GM21723 (cell line): ENCODE measurements at regions not wholly inside any gene's neighbourhood (a gene's known extent, or its start where the extent isn't known, plus 50 kb on each side); places are given as distances from the start of the nearest gene placed in this dataset.
"Not testable (repeated sequence)": the region's sequence is repeated elsewhere in the genome, so short reads cannot be mapped to it uniquely, and the experiment has no call there.

ENCODE experiments used
- ATAC-seq: cut with Tn5 transposase; IDR thresholded peaks from one replicate; pipeline ENCODE4 v1.9.1; 2021; ENCODE audit warnings: mild to moderate bottlenecking, moderate library complexity; ENCODE audit not compliant: unreplicated experiment

DNA sequence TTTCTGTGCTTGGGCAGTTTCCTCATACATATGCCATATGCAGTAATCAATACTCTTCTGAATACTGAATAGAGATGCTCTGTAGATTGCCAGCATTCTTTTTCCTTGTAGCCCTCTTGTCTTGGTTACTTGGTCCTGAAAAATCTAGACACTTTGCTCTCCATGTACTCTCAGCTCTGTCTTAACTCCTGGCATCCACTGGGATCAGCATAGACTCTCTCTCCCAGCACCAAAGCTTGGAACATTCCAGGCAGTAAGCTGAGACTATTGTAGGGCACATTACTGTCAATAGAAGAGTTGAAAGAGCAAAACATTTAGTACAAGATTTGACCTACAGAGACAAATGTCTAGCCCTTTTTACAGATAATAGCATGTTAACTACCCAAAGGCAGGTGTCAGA lies 1100.3 kb downstream of the TBL1XR1 start:
- ATAC-seq, result no peak

GRCh38 chr3:176093892-176094291 lies 1103.4 kb downstream of the TBL1XR1 start:
- ATAC-seq, result not testable (repeated sequence)

DNA sequence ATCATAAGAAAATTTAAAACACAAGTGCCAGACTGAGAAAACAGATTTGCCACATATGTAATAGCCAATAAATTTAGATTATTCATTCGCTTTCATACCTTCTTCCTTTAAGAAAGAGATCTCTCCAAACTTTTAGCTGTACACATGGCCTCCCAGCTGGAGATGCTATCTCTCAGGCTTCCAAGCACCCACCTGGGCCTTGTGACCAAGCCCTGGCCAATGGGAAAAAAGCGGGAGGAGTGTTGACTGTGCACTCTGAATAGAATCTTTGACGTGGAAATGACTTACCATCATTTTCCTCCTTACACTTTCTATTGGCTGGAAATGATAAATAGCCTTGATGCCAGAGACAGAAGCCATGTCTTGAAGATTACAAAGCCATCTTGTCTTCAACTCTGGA lies 1106.6 kb downstream of the TBL1XR1 start:
- no peak for ATAC-seq

- no peak for ATAC-seq
Observed at GRCh38 chr3:176088962-176089383, 1108.3 kb downstream of the TBL1XR1 start.

DNA sequence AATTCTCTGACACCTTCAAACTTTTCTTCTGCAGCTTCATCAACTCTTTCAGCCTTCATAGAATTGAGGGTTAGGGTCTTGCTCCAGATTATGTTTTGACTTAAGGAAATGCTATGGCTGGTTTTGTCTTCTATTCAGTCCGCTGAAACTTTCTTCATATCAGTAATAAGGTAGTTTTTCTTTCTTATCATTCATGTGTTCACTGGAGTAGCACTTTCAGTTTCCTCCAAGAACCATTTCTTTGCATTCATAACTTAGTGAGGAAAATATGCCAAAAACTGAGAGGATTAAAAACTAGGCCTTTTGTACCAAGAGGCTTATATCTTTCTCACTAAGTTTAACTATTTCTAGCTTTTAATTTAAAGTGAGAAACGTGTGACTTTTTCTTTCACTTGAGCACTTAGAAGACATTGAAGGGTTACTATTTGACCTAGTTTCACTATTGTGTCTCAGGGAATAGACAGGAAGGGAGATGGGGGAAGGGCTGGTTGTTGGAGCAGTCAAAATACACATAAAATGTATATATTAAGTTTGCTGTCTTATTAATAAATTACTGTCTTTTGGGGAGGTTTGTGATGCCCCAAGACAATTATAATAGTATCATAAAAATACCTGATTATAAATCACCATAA lies 1110.1 kb downstream of the TBL1XR1 start:
- no peak for ATAC-seq

DNA sequence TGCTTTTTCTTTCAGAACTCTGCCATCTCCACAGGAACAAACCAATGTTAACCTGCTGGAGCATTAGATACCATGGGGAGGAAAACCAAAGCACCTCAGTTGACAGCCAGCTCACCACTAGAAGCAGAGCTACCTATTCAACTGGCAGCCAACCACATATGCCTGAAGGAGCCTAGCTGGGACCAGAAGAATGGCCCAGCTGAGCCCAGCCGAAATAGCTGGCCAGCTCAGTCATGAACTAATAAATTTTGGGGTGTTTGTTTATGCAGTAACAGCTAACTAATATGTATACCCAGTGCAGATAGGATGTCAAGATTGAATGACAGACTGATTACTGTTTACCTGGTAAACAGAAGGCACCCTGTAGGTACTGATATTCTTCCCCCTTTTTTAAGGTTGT lies 1117.5 kb downstream of the TBL1XR1 start:
- ATAC-seq, result no peak

DNA sequence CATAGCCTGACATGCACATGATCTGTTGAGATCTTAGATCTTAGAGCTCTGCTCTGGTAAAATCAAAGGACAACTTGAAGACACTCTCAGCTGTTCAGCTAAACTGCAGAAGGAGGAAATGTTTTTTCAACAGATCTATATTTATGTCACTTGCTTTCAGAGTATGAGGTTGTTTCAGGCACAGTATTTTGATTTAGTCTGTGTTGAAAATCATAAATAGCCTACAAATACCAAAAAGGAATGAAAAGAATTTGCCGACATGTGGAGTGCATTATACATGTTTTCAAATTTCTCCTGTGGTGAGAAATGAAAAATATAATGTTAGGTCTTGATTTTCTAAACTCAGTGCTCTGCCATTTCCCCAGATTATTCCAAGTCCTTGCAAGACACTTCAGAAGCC lies 1118.4 kb downstream of the TBL1XR1 start:
- ATAC-seq, result no peak

GRCh38 chr3:176075491-176075890 lies 1121.8 kb downstream of the TBL1XR1 start:
- ATAC-seq, result no peak

DNA sequence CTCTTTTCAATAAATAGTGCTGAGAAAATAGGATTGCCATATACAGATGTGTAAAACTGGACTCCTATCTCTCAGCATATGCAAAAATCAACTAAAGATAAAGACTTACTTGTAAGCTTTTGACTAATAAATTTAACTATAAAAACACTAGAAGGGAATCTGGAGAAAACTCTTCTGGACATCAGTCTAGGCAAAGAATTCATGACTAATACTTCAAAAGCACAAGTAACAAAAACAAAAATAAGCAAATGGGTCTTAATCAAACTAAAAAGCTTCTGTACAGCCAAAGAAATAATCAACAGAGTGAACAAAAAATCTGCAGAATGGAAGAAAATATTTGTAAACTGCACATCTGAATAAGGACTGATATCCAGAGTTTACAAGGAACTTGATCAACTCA lies 1122.2 kb downstream of the TBL1XR1 start:
- no peak for ATAC-seq

- no peak for ATAC-seq
Observed at GRCh38 chr3:176074096-176074495, 1123.2 kb downstream of the TBL1XR1 start.

GRCh38 chr3:176071943-176072342 lies 1125.3 kb downstream of the TBL1XR1 start:
- no peak for ATAC-seq

GRCh38 chr3:176068750-176069149 lies 1128.5 kb downstream of the TBL1XR1 start:
- no peak for ATAC-seq

- ATAC-seq, result no peak
Observed at GRCh38 chr3:176058856-176059255, 1138.4 kb downstream of the TBL1XR1 start.

DNA sequence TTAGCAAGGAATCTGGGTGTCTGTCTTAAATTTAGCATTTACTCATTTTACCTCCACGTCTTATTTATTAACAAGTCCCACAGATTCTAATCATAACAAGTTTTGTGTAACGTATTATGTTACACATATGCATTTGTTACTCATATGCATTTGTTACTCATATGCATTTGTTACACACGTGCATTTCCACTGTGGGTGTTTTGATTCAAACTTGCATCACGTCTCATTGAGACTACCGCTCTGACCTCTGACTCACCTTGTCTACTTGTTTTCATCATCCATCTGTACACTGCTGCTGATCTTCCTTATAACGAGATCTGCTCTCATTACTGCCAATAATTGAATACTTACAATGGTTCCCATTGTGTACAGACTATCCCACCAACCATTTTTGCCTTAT lies 1141.4 kb downstream of the TBL1XR1 start:
- ATAC-seq, result no peak

DNA sequence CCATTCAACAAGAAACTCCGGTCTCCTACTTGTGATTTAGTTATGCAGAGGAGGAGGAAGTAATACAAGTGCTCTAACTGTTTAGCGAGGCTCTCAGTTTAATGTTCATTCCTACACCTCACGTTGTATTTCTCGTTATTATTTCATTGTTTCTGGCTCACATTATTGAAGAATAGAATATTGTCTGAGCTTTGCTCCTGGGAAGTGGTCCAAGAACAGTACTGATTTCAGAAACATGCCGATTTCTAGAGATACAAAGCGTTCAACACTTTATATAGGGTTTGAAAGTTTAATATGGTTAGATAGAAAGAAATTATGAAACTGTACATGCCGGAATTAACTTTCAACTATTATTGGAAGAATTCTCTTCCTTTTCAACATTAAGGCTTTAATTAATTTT lies 1145.5 kb downstream of the TBL1XR1 start:
- no peak for ATAC-seq

GRCh38 chr3:176046703-176047102 lies 1150.6 kb downstream of the TBL1XR1 start:
- ATAC-seq, result no peak

DNA sequence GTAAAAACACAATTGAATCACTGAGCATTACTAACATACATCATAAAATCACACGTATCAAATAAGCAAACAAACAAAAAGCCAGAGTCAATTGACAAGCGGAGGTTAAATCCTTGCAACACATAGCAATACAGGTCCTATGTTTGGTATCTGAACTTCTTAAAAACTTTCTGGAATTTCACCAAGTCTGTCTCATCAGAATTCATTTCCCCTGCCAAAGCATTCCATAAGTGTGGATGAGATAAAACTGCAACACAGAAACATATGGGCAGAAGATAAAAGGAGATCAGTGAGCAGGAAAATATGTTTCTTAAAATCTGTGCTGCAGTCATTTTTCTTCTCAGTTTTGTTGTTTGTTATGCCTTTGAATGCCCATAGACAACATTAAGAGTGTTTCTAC lies 1155.5 kb downstream of the TBL1XR1 start:
- ATAC-seq, result no peak

- no peak for ATAC-seq
Observed at GRCh38 chr3:176041185-176041584, 1156.1 kb downstream of the TBL1XR1 start.

GRCh38 chr3:176037636-176038035 lies 1159.6 kb downstream of the TBL1XR1 start:
- ATAC-seq, result no peak

- ATAC-seq, result no peak
Observed at GRCh38 chr3:176032043-176032442, 1165.2 kb downstream of the TBL1XR1 start.

DNA sequence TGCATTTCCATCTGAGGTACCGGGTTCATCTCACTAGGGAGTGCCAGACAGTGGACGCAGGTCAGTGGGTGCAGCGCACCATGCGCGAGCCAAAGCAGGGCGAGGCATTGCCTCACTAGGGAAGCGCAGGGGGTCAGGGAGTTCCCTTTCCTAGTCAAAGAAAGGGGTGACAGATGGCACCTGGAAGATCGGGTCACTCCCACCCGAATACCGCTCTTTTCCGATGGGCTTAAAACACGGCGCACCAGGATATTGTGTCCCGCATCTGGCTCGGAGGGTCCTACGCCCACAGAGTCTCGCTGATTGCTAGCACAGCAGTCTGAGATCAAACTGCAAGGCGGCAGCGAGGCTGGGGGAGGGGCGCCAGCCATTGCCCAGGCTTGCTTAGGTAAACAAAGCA lies 1157.1 kb downstream of the NAALADL2 start:
- not testable (repeated sequence) for ATAC-seq

GRCh38 chr3:176015228-176015627 lies 1156.1 kb downstream of the NAALADL2 start:
- not testable (repeated sequence) for ATAC-seq

DNA sequence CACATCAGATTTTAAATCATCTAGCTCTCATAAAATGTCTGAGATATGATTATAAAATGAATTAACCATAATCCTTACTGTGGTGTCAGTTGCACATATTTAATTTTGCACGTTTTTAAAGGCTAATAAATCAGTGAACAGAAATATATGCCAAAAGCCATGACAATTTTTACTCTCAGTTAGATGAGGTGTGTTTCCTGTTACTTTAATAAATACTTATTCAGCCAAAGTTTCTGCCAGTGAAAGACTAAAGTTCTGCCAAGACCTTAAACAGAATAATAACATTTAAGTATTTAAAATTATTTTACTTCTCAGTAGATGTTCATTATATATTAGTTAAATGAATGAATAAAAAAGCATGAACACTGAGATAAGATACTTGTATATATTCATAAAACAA lies 1150.1 kb downstream of the NAALADL2 start:
- ATAC-seq, result no peak
